SU-DHL-6 (cell line): ENCODE measurements at regions not wholly inside any gene's neighbourhood (a gene's known extent, or its start where the extent isn't known, plus 50 kb on each side); places are given as distances from the start of the nearest gene placed in this dataset.

Source experiments
- CTCF ChIP-seq: fragments of 200-600 bp; sonication (generic); IDR thresholded peaks from one replicate; pipeline ENCODE4 v1.5.1; 2017; ENCODE audit warnings: antibody characterized with exemption, mild to moderate bottlenecking, low read length, moderate library complexity; ENCODE audit not compliant: insufficient read depth, poor library complexity, severe bottlenecking
- EZH2phosphoT487 ChIP-seq: fragments of 200-600 bp; sonication (generic), shearing (Covaris generic); conservative IDR thresholded peaks from 2 replicates; pipeline ENCODE4 v1.6.1; 2018; ENCODE audit warnings: mild to moderate bottlenecking, antibody characterized with exemption, low read length, moderate library complexity, mixed read lengths

- no peak for TF ChIP-seq CTCF
- TF ChIP-seq EZH2phosphoT487, result no peak
Observed at GRCh38 chr6:133693565-133693964, 195.3 kb upstream of the TCF21 start.
